GM21529 (cell line): ENCODE measurements at regions not wholly inside any gene's neighbourhood (a gene's known extent, or its start where the extent isn't known, plus 50 kb on each side); places are given as distances from the start of the nearest gene placed in this dataset.

ENCODE experiments used
- ATAC-seq: cut with Tn5 transposase; IDR thresholded peaks from one replicate; pipeline ENCODE4 v1.9.1; 2021; ENCODE audit not compliant: unreplicated experiment

GRCh38 chr20:20834008-20834407 is 121.6 kb upstream of the RALGAPA2 start:
- no peak for ATAC-seq

GRCh38 chr20:20832715-20833114 is 120.3 kb upstream of the RALGAPA2 start:
- ATAC-seq: no peak

GRCh38 chr20:20831794-20832193 is 119.3 kb upstream of the RALGAPA2 start:
- ATAC-seq: no peak

- ATAC-seq: no peak
Observed at GRCh38 chr20:20829681-20830080, 117.2 kb upstream of the RALGAPA2 start.

- ATAC-seq: no peak
Observed at GRCh38 chr20:20827992-20828597, 115.7 kb upstream of the RALGAPA2 start.

- no peak for ATAC-seq
Observed at GRCh38 chr20:20824924-20825584, 112.6 kb upstream of the RALGAPA2 start.

GRCh38 chr20:20823476-20823881 is 111.0 kb upstream of the RALGAPA2 start:
- ATAC-seq: no peak

GRCh38 chr20:20821484-20822260 is 109.2 kb upstream of the RALGAPA2 start:
- no peak for ATAC-seq

GRCh38 chr20:20820785-20821483 is 108.5 kb upstream of the RALGAPA2 start:
- ATAC-seq: no peak

GRCh38 chr20:20820104-20820503 is 107.7 kb upstream of the RALGAPA2 start:
- no peak for ATAC-seq

- ATAC-seq: no peak
Observed at GRCh38 chr20:20816969-20817755, 104.7 kb upstream of the RALGAPA2 start.

- ATAC-seq: no peak
Observed at GRCh38 chr20:20815711-20816455, 103.4 kb upstream of the RALGAPA2 start.

- no peak for ATAC-seq
Observed at GRCh38 chr20:20814685-20815084, 102.2 kb upstream of the RALGAPA2 start.

GRCh38 chr20:20812136-20812535 is 99.7 kb upstream of the RALGAPA2 start:
- no peak for ATAC-seq

GRCh38 chr20:20808016-20808415 is 95.6 kb upstream of the RALGAPA2 start:
- ATAC-seq: no peak

GRCh38 chr20:20806121-20807095 is 94.0 kb upstream of the RALGAPA2 start:
- ATAC-seq: no peak

- ATAC-seq: no peak
Observed at GRCh38 chr20:20803011-20803410, 90.6 kb upstream of the RALGAPA2 start.

GRCh38 chr20:20802328-20802727 is 89.9 kb upstream of the RALGAPA2 start:
- ATAC-seq: no peak
